Neural cell (in vitro differentiated cells): ENCODE measurements at regions not wholly inside any gene's neighbourhood (a gene's known extent, or its start where the extent isn't known, plus 50 kb on each side); places are given as distances from the start of the nearest gene placed in this dataset.

Experiments used
- H2AFZ ChIP-seq: fragments of 200-600, 300-800 bp; sonication (generic), shearing (Covaris generic); 2 replicates; pipeline ENCODE4 v1.6.0; 2014; ENCODE audit warnings: low read depth, mild to moderate bottlenecking, antibody characterized with exemption, low read length, moderate library complexity
- H3F3A ChIP-seq: fragments of 200-600 bp; shearing (Covaris generic); 2 replicates; pipeline ENCODE4 v1.6.1; 2016; ENCODE audit warnings: mild to moderate bottlenecking, moderate library complexity, mixed read lengths, antibody characterized with exemption, low read length; ENCODE audit not compliant: insufficient read depth, poor library complexity, severe bottlenecking
- H3K27ac ChIP-seq: fragments of 200-600, 300-800 bp; sonication (generic), shearing (Covaris generic); 2 replicates; pipeline ENCODE4 v1.5.1; 2014; ENCODE audit warnings: mild to moderate bottlenecking, low read length, moderate library complexity
- H3K27me3 ChIP-seq: fragments of 300-800, 200-600 bp; sonication (generic), shearing (Covaris generic); 2 replicates; pipeline ENCODE4 v1.6.0; 2014; ENCODE audit warnings: mild to moderate bottlenecking, low read depth, low read length, moderate library complexity; ENCODE audit not compliant: insufficient read depth
- H3K36me3 ChIP-seq: fragments of 300-800, 200-600 bp; sonication (generic), shearing (Covaris generic); 2 replicates; pipeline ENCODE4 v1.5.1; 2014; ENCODE audit warnings: mild to moderate bottlenecking, antibody characterized with exemption, low read length, moderate library complexity; ENCODE audit not compliant: insufficient read depth
- H3K4me2 ChIP-seq: fragments of 300-800, 200-600 bp; sonication (generic), shearing (Covaris generic); 2 replicates; pipeline ENCODE4 v1.6.0; 2014; ENCODE audit warnings: mild to moderate bottlenecking, low read length
- H3K4me3 ChIP-seq: fragments of 300-800, 200-600 bp; sonication (generic), shearing (Covaris generic); 2 replicates; pipeline ENCODE4 v1.5.1; 2014; ENCODE audit warnings: mild to moderate bottlenecking, low read length, moderate library complexity
- H3K79me2 ChIP-seq: fragments of 200-600 bp; shearing (Covaris generic); replicated peaks from 2 replicates; pipeline ENCODE4 v1.6.0; 2014; ENCODE audit warnings: mild to moderate bottlenecking, low read length, moderate library complexity; ENCODE audit not compliant: insufficient read depth
- H3K9ac ChIP-seq: fragments of 300-800, 200-600 bp; sonication (generic), shearing (Covaris generic); 2 replicates; pipeline ENCODE4 v1.6.1; 2016; ENCODE audit warnings: mild to moderate bottlenecking, low read length, mixed read lengths
- H3K9me2 ChIP-seq: fragments of 200-600 bp; shearing (Covaris generic); 2 replicates; pipeline ENCODE4 v1.6.1; 2016; ENCODE audit warnings: mild to moderate bottlenecking, low read length, mixed read lengths; ENCODE audit not compliant: insufficient read depth
- H3K9me3 ChIP-seq: fragments of 200-600, 300-800 bp; sonication (generic), shearing (Covaris generic); 2 replicates; pipeline ENCODE4 v1.6.1; 2016; ENCODE audit warnings: mild to moderate bottlenecking, mixed run types, low read length, moderate library complexity, mixed read lengths
- H4K20me1 ChIP-seq: fragments of 200-600 bp; shearing (Covaris generic); 2 replicates; pipeline ENCODE4 v1.6.1; 2016; ENCODE audit warnings: mild to moderate bottlenecking, mixed run types; ENCODE audit not compliant: insufficient read depth
- CTCF ChIP-seq: fragments of 450-650 bp; IDR thresholded peaks from 2 replicates; pipeline ENCODE4 v1.5.1; 2014; ENCODE audit warnings: antibody characterized with exemption, mild to moderate bottlenecking, moderate library complexity; ENCODE audit not compliant: poor library complexity, severe bottlenecking
- EP300 ChIP-seq: fragments of 450-650 bp; conservative IDR thresholded peaks from 2 replicates; pipeline ENCODE4 v1.6.1; 2014; ENCODE audit warnings: antibody characterized with exemption, mild to moderate bottlenecking, moderate library complexity; ENCODE audit not compliant: poor library complexity, severe bottlenecking
- EZH2 ChIP-seq: fragments of 200-600, 300-800 bp; shearing (Covaris generic), sonication (generic); IDR thresholded peaks from 2 replicates; pipeline ENCODE4 v1.6.1; 2014; ENCODE audit warnings: antibody characterized with exemption, low read length, borderline replicate concordance, mild to moderate bottlenecking; ENCODE audit not compliant: insufficient read depth, poor library complexity, severe bottlenecking
- MXI1 ChIP-seq: fragments of 450-650 bp; conservative IDR thresholded peaks from 2 replicates; pipeline ENCODE4 v1.6.1; 2014; ENCODE audit warnings: antibody characterized with exemption, mild to moderate bottlenecking; ENCODE audit not compliant: poor library complexity, severe bottlenecking
- POLR2AphosphoS5 ChIP-seq: IDR thresholded peaks from 2 replicates; pipeline ENCODE4 v1.6.1; 2012
- RAD21 ChIP-seq: fragments of 450-650 bp; conservative IDR thresholded peaks from 2 replicates; pipeline ENCODE4 v1.6.1; 2014; ENCODE audit warnings: antibody characterized with exemption, mild to moderate bottlenecking, moderate library complexity
- REST ChIP-seq: IDR thresholded peaks from 2 replicates; pipeline ENCODE4 v1.6.1; 2012; ENCODE audit warnings: borderline replicate concordance
- SMC3 ChIP-seq: fragments of 450-650 bp; conservative IDR thresholded peaks from 2 replicates; pipeline ENCODE4 v1.6.1; 2014; ENCODE audit warnings: antibody characterized with exemption, mild to moderate bottlenecking, moderate library complexity; ENCODE audit not compliant: poor library complexity
- TAF1 ChIP-seq: IDR thresholded peaks from 2 replicates; pipeline ENCODE4 v1.6.1; 2012; ENCODE audit warnings: low read depth

GRCh38 chr21:27678511-27678910, 711.6 kb upstream of the ADAMTS5 start:
- H3K36me3 ChIP-seq = no peaks in the 10 kb centered on the region
- H3K9ac ChIP-seq = no peak overlapping the region
- no peak overlapping the region for H3K4me2 ChIP-seq
- no peaks in the 10 kb centered on the region for H3K9me3 ChIP-seq
- H3K9me2 ChIP-seq = no peaks in the 10 kb centered on the region
- no peaks in the 10 kb centered on the region for H4K20me1 ChIP-seq
- H3K27me3 ChIP-seq = no peaks in the 10 kb centered on the region
- H3K27ac ChIP-seq = no peak overlapping the region
- no peaks in the 10 kb centered on the region for H3F3A ChIP-seq
- no peak overlapping the region for H2AFZ ChIP-seq
- H3K4me3 ChIP-seq = no peak overlapping the region
- TF ChIP-seq EZH2 (no peak), RAD21 (no peak), SMC3 (no peak), TAF1 (no peak), MXI1 (no peak), EP300 (no peak), POLR2AphosphoS5 (no peak), CTCF (no peak), REST (no peak)
- no peaks in the 10 kb centered on the region for H3K79me2 ChIP-seq

GRCh38 chr21:27677546-27677945, 710.7 kb upstream of the ADAMTS5 start:
- Histone ChIP-seq H2AFZ (no peak overlapping the region), H3K79me2 (no peaks in the 10 kb centered on the region), H3K36me3 (no peaks in the 10 kb centered on the region), H4K20me1 (no peaks in the 10 kb centered on the region), H3K9ac (no peak overlapping the region), H3F3A (no peaks in the 10 kb centered on the region), H3K27me3 (no peaks in the 10 kb centered on the region), H3K4me3 (no peak overlapping the region), H3K4me2 (no peak overlapping the region), H3K27ac (no peak overlapping the region), H3K9me2 (no peaks in the 10 kb centered on the region), H3K9me3 (no peaks in the 10 kb centered on the region)
- TF ChIP-seq CTCF (no peak), SMC3 (no peak)
